H9 (cell line): ENCODE measurements at regions not wholly inside any gene's neighbourhood (a gene's known extent, or its start where the extent isn't known, plus 50 kb on each side); places are given as distances from the start of the nearest gene placed in this dataset.

Experiments used
- DNase-seq: peaks from one replicate; pipeline ENCODE4 v3.0.0-alpha.2; 2017
- H2AFZ ChIP-seq: one replicate; pipeline ENCODE4 v1.6.1; 2013; ENCODE audit warnings: mild to moderate bottlenecking, low read length, control low read depth, moderate library complexity
- H2AK5ac ChIP-seq: 2 replicates; pipeline ENCODE4 v1.6.1; 2013; ENCODE audit warnings: low read length, control low read depth, mixed read lengths; ENCODE audit not compliant: insufficient read length
- H2BK120ac ChIP-seq: one replicate; pipeline ENCODE4 v1.6.1; 2013; ENCODE audit warnings: low read depth, mild to moderate bottlenecking, low read length, control low read depth, inconsistent platforms; ENCODE audit not compliant: poor library complexity, severe bottlenecking
- H2BK12ac ChIP-seq: 2 replicates; pipeline ENCODE4 v1.6.1; 2013; ENCODE audit warnings: low read length, control low read depth, mixed read lengths, low read depth; ENCODE audit not compliant: insufficient read length
- H2BK15ac ChIP-seq: 2 replicates; pipeline ENCODE4 v1.6.1; 2013; ENCODE audit warnings: low read depth, low read length, control low read depth
- H2BK20ac ChIP-seq: one replicate; pipeline ENCODE4 v1.6.1; 2013; ENCODE audit warnings: low read depth, mild to moderate bottlenecking, low read length, control low read depth, inconsistent platforms; ENCODE audit not compliant: poor library complexity, severe bottlenecking
- H2BK5ac ChIP-seq: 2 replicates; pipeline ENCODE4 v1.6.1; 2013; ENCODE audit warnings: low read length, control low read depth, mixed read lengths; ENCODE audit not compliant: insufficient read length
- H3K14ac ChIP-seq: 2 replicates; pipeline ENCODE4 v1.6.1; 2013; ENCODE audit warnings: low read length, control low read depth; ENCODE audit not compliant: insufficient read depth
- H3K18ac ChIP-seq: 2 replicates; pipeline ENCODE4 v1.6.1; 2013; ENCODE audit warnings: low read depth, mild to moderate bottlenecking, mixed read lengths, low read length, control low read depth; ENCODE audit not compliant: insufficient read length
- H3K23ac ChIP-seq: 2 replicates; pipeline ENCODE4 v1.6.1; 2013; ENCODE audit warnings: low read length, control low read depth, mixed read lengths, low read depth; ENCODE audit not compliant: insufficient read length
- H3K23me2 ChIP-seq: 2 replicates; pipeline ENCODE4 v1.6.1; 2013; ENCODE audit warnings: low read depth, mild to moderate bottlenecking, mixed read lengths, low read length, control low read depth; ENCODE audit not compliant: insufficient read length, poor library complexity, severe bottlenecking
- H3K27ac ChIP-seq: 2 replicates; pipeline ENCODE4 v1.5.1; 2013; ENCODE audit warnings: low read length, control low read depth, mixed read lengths, low read depth; ENCODE audit not compliant: insufficient read length
- H3K27me3 ChIP-seq: 2 replicates; pipeline ENCODE4 v1.6.1; 2013; ENCODE audit warnings: low read length, control low read depth, inconsistent platforms; ENCODE audit not compliant: insufficient read depth
- H3K4ac ChIP-seq: 2 replicates; pipeline ENCODE4 v1.6.1; 2013; ENCODE audit warnings: low read depth, mild to moderate bottlenecking, control low read depth, inconsistent platforms, low read length, moderate library complexity
- H3K4me1 ChIP-seq: 2 replicates; pipeline ENCODE4 v1.6.1; 2013; ENCODE audit warnings: low read length, control low read depth, inconsistent platforms; ENCODE audit not compliant: insufficient read depth
- H3K4me2 ChIP-seq: 2 replicates; pipeline ENCODE4 v1.6.1; 2013; ENCODE audit warnings: low read length, control low read depth, mixed read lengths; ENCODE audit not compliant: insufficient read length, insufficient read depth
- H3K56ac ChIP-seq: 2 replicates; pipeline ENCODE4 v1.6.1; 2013; ENCODE audit warnings: low read depth, mild to moderate bottlenecking, mixed read lengths, low read length, control low read depth; ENCODE audit not compliant: insufficient read length
- H3K79me1 ChIP-seq: 2 replicates; pipeline ENCODE4 v1.6.1; 2013; ENCODE audit warnings: low read depth, mild to moderate bottlenecking, moderate library complexity, low read length, control low read depth, inconsistent platforms; ENCODE audit not compliant: insufficient read depth, poor library complexity, severe bottlenecking
- H3K79me2 ChIP-seq: 2 replicates; pipeline ENCODE4 v1.6.1; 2013; ENCODE audit warnings: low read length, control low read depth, inconsistent platforms; ENCODE audit not compliant: insufficient read depth
- H3K9ac ChIP-seq: 2 replicates; pipeline ENCODE4 v1.6.1; 2013; ENCODE audit warnings: low read length, control low read depth, mixed read lengths; ENCODE audit not compliant: insufficient read length; ENCODE audit errors: extremely low read depth
- H3K9me3 ChIP-seq: one replicate; pipeline ENCODE4 v1.6.1; 2013; ENCODE audit warnings: low read depth, low read length, inconsistent platforms; ENCODE audit not compliant: control insufficient read depth
- H3T11ph ChIP-seq: one replicate; pipeline ENCODE4 v1.6.1; 2013; ENCODE audit warnings: mild to moderate bottlenecking, low read length, control low read depth, inconsistent platforms
- H4K20me1 ChIP-seq: one replicate; pipeline ENCODE4 v1.6.1; 2013; ENCODE audit not compliant: control insufficient read depth, insufficient read length, insufficient read depth
- H4K5ac ChIP-seq: 2 replicates; pipeline ENCODE4 v1.6.1; 2013; ENCODE audit warnings: low read depth, mild to moderate bottlenecking, mixed read lengths, low read length, control low read depth; ENCODE audit not compliant: insufficient read length
- H4K8ac ChIP-seq: replicated peaks from 2 replicates; pipeline ENCODE4 v1.6.1; 2013; ENCODE audit warnings: low read length, control low read depth, mixed read lengths, low read depth; ENCODE audit not compliant: insufficient read length
- H4K91ac ChIP-seq: 2 replicates; pipeline ENCODE4 v1.6.1; 2013; ENCODE audit warnings: low read depth, mild to moderate bottlenecking, moderate library complexity, mixed read lengths, low read length, control low read depth; ENCODE audit not compliant: insufficient read length
- H3K27ac Mint-ChIP-seq, 3 experiments: 2 replicates in 2 of 3; 3 replicates in 1 of 3; pipeline ENCODE4 v1.8.0; 2020 to 2021; ENCODE audit warnings: mixed read lengths in 3 of 3, mild to moderate bottlenecking in 1 of 3, moderate library complexity in 1 of 3
- H3K27me3 Mint-ChIP-seq: 2 replicates; pipeline ENCODE4 v1.8.0; 2021; ENCODE audit warnings: low read depth, mild to moderate bottlenecking, moderate library complexity, mixed read lengths
- H3K36me3 Mint-ChIP-seq, 3 experiments: 2 replicates in 2 of 3; 3 replicates in 1 of 3; pipeline ENCODE4 v1.8.0; 2020 to 2021; ENCODE audit warnings: low read depth in 3 of 3, mixed read lengths in 3 of 3; ENCODE audit not compliant: insufficient read depth in 1 of 3
- H3K4me1 Mint-ChIP-seq, 2 experiments: 2 replicates each; pipeline ENCODE4 v1.8.0; 2020; ENCODE audit warnings: mixed read lengths in 2 of 2
- H3K4me3 Mint-ChIP-seq, 2 experiments: 2 replicates in 1 of 2; 3 replicates in 1 of 2; pipeline ENCODE4 v1.8.0; 2020 to 2021; ENCODE audit warnings: mild to moderate bottlenecking in 2 of 2, mixed read lengths in 2 of 2, moderate library complexity in 1 of 2
- H3K9me3 Mint-ChIP-seq, 2 experiments: 2 replicates in 1 of 2; 3 replicates in 1 of 2; pipeline ENCODE4 v1.8.0; 2020; ENCODE audit warnings: mild to moderate bottlenecking in 2 of 2, mixed read lengths in 2 of 2, moderate library complexity in 1 of 2
- CTCF ChIP-seq: fragments of 200-600 bp; sonication (generic); conservative IDR thresholded peaks from 3 replicates; pipeline ENCODE4 v1.8.0; 2021; ENCODE audit warnings: antibody characterized with exemption, mild to moderate bottlenecking
- WGBS: extraction: QIAGEN DNeasy Blood & Tissue Kit; methylation state at CpG from one replicate; pipeline ENCODE4 v1.1.7; 2013; ENCODE audit warnings: missing lambda C conversion rate, low lambda C conversion rate, mixed read lengths; ENCODE audit not compliant: insufficient read length; ENCODE audit errors: extremely low coverage; 5-methylcytosine and 5-hydroxymethylcytosine counted together

- no peaks in the 10 kb centered on the region for H3K23me2 ChIP-seq
These were observed 443.8 kb upstream of the GJE1 start for GRCh38 chr6:141688916-141689315.

More at GRCh38 chr6:141688916-141689315, 443.8 kb upstream of the GJE1 start:
- H3K27me3 ChIP-seq, result no peaks in the 10 kb centered on the region
- Mint-ChIP-seq H3K4me3 (no peak overlapping the region), H3K4me1 (no peaks in the 10 kb centered on the region), H3K36me3 (no peaks in the 10 kb centered on the region), H3K9me3 (no peaks in the 10 kb centered on the region; a peak in 1 of 5 replicates), H3K27me3 (no peaks in the 10 kb centered on the region), H3K27ac (no peak overlapping the region)
- H2AFZ ChIP-seq, result no peak overlapping the region
- H3K79me1 ChIP-seq, result no peaks in the 10 kb centered on the region
- H3K14ac ChIP-seq, result no peak overlapping the region
- no peak overlapping the region for H2BK5ac ChIP-seq
- no peak overlapping the region for H2BK12ac ChIP-seq
- no peak for DNase-seq
- no peak overlapping the region for H2AK5ac ChIP-seq
- H2BK120ac ChIP-seq, result no peak overlapping the region
- H3K4ac ChIP-seq, result no peak overlapping the region
- H4K8ac ChIP-seq, result no peak overlapping the region
- H3K23ac ChIP-seq, result no peak overlapping the region
- no peak overlapping the region for H3K18ac ChIP-seq
- no peak overlapping the region for H4K91ac ChIP-seq
- H3K9ac ChIP-seq, result no peak overlapping the region
- H4K20me1 ChIP-seq, result no peaks in the 10 kb centered on the region
- H3K27ac ChIP-seq, result no peak overlapping the region
- no peak for TF ChIP-seq CTCF
- no peaks in the 10 kb centered on the region for H3K79me2 ChIP-seq
- WGBS, result no CpG with 5 or more reads among the region's 2 CpGs
- no peak overlapping the region for H3T11ph ChIP-seq
- no peaks in the 10 kb centered on the region for H3K9me3 ChIP-seq
- no peaks in the 10 kb centered on the region for H3K4me1 ChIP-seq
- no peak overlapping the region for H2BK20ac ChIP-seq
- no peak overlapping the region for H3K4me2 ChIP-seq
- no peak overlapping the region for H3K56ac ChIP-seq
- no peak overlapping the region for H4K5ac ChIP-seq
- no peak overlapping the region for H2BK15ac ChIP-seq
